ENCODE measurements at regions not wholly inside any gene's neighbourhood (a gene's known extent, or its start where the extent isn't known, plus 50 kb on each side); places are given as distances from the start of the nearest gene placed in this dataset.
A peak's percentile ranks its signal among the peaks of the same experiment; 100 is the strongest.

DNA sequence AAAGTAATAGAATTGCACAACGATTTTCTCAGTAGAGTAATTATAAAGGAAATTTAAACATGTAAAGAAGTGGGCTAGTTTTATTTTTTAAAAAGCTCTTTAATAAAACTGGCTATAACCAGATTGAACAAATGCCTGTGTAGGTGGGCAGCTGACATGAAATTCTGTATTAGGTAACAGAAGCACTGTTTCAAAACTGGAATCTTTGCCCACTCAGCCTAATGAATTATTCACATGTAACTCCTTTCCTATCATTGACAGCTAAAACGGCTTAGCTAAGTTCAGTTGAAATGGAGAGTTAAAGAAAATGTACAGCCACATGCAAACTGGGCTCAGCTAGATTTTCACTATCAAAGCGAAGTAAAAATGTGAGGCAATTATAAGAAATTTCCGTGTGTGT is 1300.1 kb upstream of the ACO1 start:
- no peak for DNase-seq

DNA sequence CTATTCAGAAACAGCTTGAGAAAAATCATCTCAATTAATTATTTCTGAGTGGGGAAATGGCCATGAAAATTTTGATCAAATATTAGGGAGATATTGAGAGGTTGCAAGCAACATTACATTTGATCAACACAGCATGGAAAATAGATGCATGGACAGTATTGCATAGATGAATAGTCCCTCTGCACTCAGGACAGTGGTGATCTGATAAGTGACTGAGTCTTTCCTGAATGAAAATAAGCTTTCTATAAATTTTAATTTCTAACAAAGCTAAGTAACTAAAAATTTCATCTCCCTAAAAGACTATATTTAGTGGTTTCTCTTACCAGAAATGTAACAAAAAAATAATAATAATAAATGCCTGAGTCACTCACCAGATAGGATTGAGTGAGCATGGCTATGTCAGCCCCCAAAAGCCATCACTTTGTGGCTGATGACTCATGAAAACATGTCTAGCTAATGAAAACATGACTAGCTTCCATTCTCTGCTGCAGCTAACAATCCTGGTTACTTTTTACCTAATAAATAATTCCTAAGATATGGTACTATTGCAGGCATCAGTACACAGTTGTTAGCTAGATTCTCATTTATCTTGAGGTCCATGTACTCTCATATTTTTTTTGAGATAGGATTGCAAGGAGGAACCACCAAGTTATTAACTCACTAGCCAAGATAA is 1294.8 kb upstream of the ACO1 start:
- DNase-seq: peak; percentile 18

DNA sequence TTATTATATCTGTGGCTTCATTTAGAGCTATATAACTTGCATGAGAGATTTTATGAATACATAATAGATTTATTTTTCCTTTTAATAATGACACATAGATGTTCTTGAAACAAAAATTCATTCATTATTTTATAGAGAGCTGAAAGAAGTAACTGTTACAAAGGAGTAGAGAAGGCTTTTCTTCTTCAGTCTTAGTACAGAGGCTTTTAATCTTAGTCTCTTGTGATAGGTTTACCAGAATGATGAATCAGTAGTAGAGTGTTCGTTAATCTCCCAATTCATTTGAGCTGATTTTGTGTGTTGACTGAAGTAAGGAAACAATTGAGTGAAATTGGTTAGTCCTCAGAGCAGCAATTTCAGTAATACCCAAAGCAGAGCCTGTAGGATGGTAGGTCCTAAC is 1284.1 kb upstream of the ACO1 start:
- DNase-seq: no peak

DNA sequence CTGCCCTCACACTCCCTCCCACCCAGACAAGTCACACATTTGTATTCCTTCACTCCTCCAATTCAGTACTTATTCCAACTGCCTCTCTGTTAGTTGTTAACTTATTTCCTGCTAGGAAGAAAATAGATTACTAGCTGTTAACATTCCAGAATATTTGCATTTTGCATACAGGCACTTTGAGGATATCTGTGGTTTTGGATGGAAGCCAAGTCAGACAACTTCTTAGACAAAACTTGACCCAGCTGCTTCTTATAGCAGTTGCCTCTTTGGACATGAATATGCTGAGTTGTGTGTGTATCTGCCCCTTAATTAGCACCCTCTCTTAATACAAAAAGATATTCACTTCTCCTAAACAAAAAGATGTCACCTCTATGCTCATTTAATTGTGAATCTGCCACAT is 1280.6 kb upstream of the ACO1 start:
- peak; percentile 14 for DNase-seq

DNA sequence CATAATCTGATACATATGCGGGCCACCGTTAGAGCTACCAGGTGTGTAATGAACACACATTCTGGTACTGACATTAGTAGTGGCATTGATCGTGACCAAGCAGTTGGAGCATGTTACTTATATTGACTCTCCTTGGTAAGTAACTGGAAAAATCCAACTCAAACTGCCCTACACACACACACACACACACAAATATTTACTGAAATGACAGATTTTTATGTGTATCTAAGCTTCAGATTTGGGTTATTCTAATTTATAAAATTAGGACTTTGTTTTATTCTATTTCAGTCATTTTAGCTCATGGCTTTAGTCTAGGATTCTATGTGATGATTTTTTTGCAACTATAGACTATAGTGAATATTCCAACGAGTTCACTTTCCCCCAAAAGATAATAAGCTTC is 1280.2 kb upstream of the ACO1 start:
- no peak for DNase-seq

DNA sequence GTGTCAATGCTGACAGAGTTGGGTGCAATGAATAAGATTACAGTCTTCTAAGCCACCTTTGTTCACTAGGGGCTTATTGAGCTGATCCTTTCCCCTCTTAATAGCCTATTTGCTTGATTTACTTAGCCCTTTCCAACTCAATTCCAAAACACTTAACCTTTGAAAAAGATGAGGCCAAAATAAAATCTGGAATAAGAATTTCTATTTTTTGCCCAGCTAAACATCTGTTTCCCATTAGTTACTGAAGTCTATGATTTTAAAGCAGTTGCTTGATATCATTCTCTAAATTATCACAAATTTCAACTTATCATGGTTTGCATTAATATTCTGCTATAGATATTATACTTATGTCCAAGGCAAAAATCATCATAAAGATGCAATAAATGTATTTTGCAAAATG is 1272.0 kb upstream of the ACO1 start:
- DNase-seq: no peak

DNA sequence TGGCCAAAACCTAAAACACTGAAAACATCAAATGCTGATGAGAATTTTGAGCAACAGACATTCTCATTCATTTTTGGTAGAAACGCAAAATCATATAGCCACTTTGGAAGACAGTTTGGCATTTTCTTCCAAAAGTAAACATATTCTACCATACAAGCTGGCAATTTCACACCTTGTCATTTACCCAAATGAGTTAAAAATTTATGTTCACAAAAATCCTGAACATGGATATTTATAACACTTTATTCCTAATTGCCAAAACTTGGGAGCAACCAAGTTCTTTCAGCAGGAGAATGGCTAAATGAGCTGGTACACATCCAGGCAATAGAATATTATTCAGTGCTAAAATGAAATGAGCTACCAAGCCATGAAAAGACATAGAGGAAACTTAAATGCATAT is 1270.1 kb upstream of the ACO1 start:
- DNase-seq: no peak

DNA sequence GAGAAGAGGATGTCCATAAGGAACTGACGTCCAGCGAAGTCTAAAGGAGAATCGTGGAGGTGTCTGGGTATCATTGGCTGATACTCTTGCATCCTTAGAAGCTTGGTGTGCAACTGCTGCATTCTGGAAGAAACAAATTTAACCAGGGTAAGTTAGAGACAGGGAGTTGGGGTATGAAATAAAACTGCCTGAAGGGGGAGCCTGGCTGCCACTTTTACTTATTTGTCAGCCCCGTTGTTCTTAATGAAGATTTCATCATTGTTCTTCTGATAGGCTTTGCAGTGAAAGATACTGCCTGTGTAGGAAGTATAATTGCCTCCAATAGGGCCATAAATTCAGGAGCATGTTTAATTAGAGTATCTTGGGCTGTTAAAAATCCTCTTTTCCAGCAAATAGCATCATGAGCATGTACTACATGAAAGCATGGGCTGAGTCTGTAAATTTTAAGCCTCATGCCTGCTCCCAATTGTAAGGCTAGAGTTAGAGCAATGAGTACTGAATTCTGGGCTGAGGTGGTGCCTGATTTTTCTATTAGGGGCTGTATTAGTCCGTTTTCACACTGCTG is 1264.5 kb upstream of the ACO1 start:
- DNase-seq: peak; percentile 77

DNA sequence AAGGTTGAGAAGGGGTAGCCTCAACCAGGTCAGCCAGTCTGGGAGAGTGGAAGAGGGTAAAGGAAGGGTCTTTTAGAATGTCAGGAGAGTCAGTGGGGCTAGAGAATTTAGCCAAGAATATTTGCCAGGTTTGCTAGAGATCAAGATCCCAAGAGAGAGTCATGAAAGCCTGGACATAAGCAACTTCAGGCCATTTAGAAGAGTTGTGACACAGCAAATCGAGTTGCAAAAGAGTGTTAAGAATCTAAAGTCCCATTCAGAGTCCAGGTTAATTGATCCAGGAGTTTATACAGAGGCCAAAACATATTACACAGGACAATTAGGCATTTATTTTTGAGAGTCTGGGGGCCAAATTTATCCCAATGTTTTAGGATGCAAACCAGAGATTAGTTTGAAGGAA is 1260.1 kb upstream of the ACO1 start:
- DNase-seq: no peak

DNA sequence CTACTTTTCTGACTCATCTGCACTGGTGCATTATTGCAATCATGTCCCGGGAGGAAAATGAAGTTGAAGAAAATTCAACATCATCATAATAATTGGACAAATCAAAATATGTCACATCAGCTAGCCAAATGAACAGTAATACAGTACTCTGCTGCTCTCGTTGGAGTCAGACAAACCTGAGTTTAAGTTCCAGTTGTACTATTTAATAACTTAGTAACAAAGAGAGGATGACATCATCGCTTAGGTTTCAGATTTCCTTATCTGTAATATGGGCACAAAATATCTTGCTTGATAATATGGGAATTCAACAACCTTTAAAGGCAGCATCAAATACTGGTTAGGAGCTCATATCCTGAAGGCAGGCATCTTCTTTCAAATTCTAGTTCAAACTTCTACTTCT is 1248.9 kb upstream of the ACO1 start:
- DNase-seq: no peak

DNA sequence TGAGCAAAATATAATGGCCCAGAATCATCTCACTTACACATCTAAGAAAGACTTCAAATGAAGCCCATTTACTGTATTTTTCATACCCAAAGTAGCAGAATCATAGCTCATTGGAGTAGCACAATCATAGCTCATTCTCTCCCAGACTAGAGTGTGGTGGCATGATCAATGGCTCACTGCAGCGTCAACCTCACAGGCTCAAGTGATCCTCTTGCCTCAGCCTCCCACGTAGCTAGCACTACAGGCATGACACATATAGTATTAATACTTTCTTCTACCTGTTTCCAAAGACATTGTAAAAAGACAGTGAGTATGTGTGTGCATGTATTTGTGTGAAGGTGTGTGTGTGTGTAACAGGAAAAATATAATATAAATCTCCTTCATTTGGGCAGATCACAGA is 1247.9 kb upstream of the ACO1 start:
- no peak for DNase-seq

DNA sequence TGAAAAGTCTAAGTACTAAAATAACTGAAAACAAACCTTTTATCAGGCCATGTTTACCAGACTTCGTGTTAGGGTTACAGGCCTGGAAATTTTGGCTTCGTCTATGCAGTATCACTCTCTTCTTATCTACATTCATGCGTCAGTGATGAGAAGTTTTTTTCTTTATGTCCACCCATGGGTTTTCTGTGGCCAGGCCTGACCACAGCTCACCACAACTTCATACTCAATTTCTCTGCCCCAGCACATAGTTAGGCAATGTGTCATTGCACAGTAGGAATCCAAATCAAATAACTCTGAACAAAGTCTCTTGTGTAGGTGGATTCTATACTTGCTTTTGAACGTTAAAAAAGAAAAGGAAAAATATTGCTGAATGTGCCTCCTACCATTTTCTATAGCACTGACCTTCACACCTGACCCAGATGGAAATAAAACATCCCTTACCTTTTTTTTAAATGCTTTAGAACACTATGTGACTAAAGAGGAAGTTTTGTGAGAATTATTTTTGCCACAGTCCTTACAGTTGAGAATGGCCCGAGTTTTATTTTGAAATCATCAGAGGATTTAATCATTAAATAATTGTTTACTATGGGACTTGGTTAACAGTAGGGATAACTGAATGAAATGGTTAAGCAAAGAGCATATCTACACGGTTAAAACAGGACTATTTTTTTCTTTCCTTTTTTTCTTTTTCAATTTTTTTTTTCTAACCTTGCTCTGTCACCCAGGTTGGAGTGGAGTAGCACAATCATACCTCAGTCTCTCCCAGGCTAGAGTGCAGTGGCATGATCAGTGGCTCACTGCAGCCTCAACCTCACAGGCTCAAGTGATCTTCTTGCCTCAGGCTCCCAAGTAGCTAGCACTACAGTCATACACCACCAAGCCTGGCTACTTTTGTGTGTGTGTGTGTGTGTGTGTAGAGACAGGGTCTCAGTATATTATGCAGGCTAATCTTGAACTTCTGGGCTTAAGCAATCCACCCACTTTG is 1247.0 kb upstream of the ACO1 start:
- peak; percentile 87 for DNase-seq

DNA sequence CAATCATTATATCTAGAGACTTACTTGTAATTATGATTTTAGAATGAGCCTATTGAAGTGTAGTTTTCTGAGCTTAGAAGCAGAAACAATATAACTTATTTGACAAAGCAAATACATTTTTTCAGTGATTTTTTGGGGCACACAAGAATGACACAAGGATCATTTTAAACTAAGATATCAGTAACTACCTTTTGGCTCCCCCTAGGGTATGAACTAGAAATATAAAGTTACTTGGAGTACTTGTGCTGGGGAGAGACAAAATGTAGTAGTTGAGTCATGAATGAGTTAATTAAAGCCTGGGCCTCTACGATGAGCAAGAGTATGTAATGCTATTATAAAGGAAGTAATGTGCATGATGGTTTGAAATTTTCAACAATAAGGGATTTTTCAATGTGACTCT is 1244.1 kb upstream of the ACO1 start:
- DNase-seq: peak; percentile 63

DNA sequence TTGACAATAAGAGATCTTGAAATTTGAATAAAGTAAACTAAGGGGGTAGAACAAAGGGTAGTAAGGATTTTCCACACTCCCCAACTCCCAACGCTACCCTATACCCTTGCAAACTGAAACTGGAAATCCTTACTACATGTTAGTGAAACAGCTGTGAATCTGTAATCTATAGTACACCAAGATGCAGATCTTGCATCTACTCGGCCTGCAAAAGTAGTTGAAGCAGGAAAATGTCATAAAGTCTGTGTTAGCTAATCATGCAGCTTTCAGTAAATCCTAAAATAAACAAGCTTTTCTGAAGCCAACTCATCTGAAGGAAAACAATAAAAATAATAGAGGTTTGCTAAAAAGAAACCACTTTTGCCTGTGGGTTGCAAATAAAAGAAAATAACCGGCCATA is 1242.0 kb upstream of the ACO1 start:
- no peak for DNase-seq

DNA sequence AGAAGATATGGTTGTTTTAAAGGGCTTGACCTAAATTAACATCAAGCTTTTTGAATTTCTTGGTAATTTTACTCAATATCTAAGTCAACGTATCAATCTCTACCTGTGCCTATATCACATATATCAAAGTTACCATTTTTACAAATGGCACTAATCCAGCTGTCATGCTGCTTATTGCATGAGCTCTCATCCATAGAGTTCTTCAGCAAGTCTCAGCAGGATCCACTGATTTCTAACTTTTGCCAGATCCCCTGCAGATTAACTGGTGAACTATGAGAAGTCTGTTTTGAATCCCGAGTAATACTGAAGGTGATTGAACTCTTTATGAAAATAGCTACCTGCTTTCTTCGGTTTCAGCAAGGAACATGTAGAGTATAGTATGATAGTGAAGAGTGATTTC is 1239.8 kb upstream of the ACO1 start:
- no peak for DNase-seq

DNA sequence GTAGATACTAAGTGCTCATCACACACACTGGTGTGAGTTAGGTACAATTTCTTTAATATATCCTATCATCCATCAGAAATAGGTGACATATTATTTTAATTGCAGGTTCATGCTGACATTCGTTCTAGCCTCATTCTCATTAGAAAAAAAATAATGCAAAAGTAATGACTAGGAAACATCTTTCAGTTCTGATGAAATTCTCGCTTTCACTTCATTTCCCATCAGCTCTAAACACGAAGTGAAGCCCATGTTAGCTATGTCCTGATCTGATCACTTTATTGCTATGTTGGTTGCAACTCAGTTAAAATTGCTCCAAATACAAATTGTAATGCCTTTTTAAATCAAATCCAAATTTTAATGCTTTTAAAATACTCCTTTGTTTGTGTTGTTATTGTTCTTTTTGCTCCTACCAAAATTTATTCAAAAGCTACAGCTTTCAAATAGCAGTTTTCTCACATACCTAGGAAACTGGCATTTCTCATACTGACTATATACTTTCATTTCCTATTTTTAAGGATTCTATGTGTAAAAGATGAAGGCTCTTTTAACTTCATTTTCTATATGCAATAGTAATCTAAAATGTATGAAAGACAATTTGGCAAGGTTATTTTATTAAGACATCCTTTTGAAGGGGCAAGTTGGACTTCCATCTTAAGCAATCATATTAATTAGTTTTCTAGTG is 1237.8 kb upstream of the ACO1 start:
- DNase-seq: no peak

DNA sequence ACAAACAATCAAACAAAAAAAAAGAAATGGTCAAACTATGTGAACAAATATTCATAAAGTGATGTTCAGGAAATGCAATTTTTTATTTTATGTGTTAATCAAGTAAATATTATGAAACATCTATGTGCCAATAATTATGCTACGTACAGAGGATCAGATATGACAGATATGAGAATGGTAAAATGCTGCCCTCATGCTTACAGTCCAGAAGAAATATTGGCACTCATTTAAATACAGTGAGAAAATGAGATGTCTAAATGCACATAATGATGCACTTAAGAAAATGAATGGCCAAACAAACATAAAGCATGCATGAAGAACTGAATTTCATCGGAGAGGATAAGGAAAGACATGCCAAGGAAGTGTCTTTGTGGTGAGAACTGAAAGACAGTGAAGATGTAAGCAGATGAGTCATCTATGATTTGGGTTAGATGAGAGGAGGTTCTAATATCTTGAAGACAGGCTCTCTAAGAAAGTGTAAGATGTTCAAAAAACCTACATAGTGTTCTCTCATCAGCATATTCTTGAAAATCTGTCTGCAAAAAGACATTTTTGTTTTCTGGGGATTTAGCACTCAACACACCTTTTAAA is 1231.1 kb upstream of the ACO1 start:
- peak; percentile 10 for DNase-seq

DNA sequence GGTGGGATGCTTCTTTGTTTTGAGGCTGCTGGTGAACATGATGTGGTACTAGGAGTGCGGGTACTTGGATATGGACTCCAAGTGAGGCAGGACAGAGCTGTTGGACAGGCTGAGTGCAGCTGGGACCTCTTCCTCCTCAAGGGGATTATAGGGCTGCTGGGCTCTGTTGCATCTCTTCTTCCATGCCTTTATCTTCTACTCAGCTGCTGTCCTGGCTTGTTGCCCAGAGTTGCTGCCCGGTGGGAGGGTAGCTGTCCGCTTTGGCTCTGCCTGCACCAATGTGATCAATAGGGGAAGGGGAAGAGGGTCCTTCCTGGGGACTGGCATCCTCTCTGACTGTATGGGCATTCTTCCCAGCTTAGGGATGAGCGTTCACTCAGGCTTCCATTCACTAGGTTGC is 1217.9 kb upstream of the ACO1 start:
- DNase-seq: peak; percentile 21

DNA sequence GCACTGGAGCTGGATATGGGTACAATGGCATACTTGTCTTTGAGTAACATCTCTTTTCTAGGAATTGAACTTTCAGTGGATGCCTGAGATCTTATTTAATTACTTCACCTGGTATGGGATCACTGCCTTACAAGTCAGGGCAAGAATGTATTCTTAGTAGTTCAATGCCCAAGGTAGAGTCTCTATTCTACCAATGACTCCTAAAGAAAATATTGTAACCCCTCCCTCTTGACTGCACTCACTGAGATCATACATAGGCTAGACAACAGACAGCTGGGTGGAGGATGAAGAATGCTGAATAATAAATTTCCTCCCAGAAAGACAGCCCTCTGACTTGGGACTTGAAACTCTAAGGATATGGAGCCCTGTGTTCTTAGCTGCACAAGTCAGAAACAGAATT is 1216.3 kb upstream of the ACO1 start:
- no peak for DNase-seq

DNA sequence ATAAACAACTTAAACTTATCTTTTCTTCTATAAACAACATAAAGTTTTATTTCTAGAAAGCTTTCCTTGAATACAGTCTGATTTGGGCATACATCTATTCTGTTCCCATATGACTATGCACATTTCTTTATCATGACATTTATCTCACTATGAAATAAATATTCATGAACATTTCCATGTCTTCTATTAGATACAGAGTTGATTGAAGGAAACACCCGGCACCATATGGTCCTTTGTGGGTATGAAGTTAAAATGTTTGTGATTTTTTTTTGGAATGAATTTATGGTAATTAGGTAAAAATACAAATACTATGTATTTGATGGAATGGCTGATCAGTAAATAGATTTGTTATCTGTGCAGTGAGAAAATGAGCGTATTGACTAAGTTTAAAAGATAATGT is 1209.8 kb upstream of the ACO1 start:
- DNase-seq: no peak

DNA sequence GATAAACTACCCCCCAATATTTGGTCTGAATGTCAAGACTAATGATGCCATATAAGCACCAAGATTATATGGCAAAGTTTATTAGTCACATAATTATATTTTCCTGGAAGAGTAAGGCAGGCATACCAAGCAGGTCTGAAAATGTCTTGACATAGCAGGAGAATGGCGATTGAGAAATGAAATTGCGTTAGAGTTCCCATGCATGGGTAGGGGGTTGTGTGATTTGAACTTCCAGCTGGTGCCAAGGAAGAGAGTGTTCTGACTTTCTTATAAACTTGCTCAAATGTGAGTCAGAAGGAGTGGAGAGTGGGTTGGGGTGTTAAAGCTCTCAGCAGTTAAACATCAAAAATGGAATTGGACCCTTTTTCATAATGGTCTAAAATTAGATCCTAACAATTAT is 1200.6 kb upstream of the ACO1 start:
- DNase-seq: no peak

DNA sequence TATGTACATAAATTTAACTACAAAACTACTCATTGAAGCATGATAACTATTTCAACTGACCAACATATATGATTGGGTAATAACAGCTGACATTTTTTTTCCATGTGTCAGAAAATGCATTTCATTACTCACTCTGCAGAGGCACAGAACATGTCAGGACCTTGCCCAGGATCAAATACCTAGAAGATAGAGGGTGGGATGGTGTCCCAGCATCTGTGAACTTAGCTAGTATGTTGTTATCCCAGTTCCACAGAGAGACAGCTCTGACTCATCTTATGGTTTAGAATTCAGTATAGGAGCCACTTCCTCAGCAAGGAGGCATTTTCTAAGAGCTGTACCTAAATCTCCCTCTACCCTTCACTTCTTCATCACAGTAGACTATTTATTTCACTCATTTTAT is 1198.6 kb upstream of the ACO1 start:
- no peak for DNase-seq

DNA sequence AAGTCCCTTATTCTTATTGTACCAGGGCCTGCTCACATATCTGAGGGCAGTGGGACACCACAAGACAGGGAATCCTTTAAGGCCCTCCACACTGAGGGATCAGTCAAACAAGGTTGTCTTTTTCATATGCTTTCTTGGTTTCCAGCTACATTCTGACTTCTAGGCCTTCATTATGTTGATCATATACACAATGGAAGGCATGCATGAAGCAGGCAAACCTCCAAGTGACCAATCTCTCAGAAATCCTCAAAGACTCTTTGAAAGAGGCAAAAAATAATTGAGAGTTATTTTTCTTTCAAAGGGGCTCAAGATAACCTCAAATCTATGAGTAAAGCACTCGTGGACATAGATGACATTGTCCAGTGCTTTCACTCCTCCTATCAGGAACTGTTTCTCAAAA is 1195.9 kb upstream of the ACO1 start:
- DNase-seq: no peak
